ENCODE measurements at regions not wholly inside any gene's neighbourhood (a gene's known extent, or its start where the extent isn't known, plus 50 kb on each side); places are given as distances from the start of the nearest gene placed in this dataset.

GRCh38 chr2:128796321-128796720 lies 477.7 kb upstream of the HS6ST1 start:
- no peak for DNase-seq
- H3K4me1 Mint-ChIP-seq, result no peaks in the 10 kb centered on the region
- H3K27me3 Mint-ChIP-seq, result no peaks in the 10 kb centered on the region
- H3K27ac Mint-ChIP-seq, result no peak overlapping the region
- ChIA-PET POLR2A (no interaction called here), CTCF (no interaction called here)
- no peak overlapping the region for H3K4me3 Mint-ChIP-seq
- peaks cover 2% of the 10 kb centered on the region for H3K9me3 Mint-ChIP-seq
- no peaks in the 10 kb centered on the region for H3K36me3 Mint-ChIP-seq (ENCODE audit: low read depth)

- H3K4me1 Mint-ChIP-seq, result no peaks in the 10 kb centered on the region
- peaks cover 2% of the 10 kb centered on the region for H3K9me3 Mint-ChIP-seq
- H3K27ac Mint-ChIP-seq, result no peak overlapping the region
- no peak overlapping the region for H3K4me3 Mint-ChIP-seq
- ChIA-PET CTCF (no interaction called here), POLR2A (no interaction called here)
- no peak for DNase-seq
- no peaks in the 10 kb centered on the region for H3K36me3 Mint-ChIP-seq (ENCODE audit: low read depth)
- no peaks in the 10 kb centered on the region for H3K27me3 Mint-ChIP-seq
These were observed 478.4 kb upstream of the HS6ST1 start for GRCh38 chr2:128797092-128797491.

- H3K36me3 Mint-ChIP-seq (ENCODE audit: low read depth), result no peaks in the 10 kb centered on the region
- H3K9me3 Mint-ChIP-seq, result peaks cover 2% of the 10 kb centered on the region
- H3K4me1 Mint-ChIP-seq, result no peaks in the 10 kb centered on the region
- H3K27ac Mint-ChIP-seq, result no peak overlapping the region
- no peaks in the 10 kb centered on the region for H3K27me3 Mint-ChIP-seq
- H3K4me3 Mint-ChIP-seq, result no peak overlapping the region
- ChIA-PET POLR2A (no interaction called here), CTCF (interaction anchor here (0.8 kb wide), 1 partner anchor 48 kb away, joined by 3 read pairs; no protein-coding TSS in a partner anchor)
- DNase-seq, result no peak
These were observed 478.9 kb upstream of the HS6ST1 start for GRCh38 chr2:128797533-128797932.

- CTCF ChIA-PET, result interaction anchor here (0.8 kb wide), 1 partner anchor 48 kb away, joined by 3 read pairs; no protein-coding TSS in a partner anchor
- no peak overlapping the region for H3K4me3 Mint-ChIP-seq
- H3K9me3 Mint-ChIP-seq, result peaks cover 2% of the 10 kb centered on the region
- no peaks in the 10 kb centered on the region for H3K27me3 Mint-ChIP-seq
- DNase-seq, result no peak
- no peaks in the 10 kb centered on the region for H3K36me3 Mint-ChIP-seq (ENCODE audit: low read depth)
- no peak overlapping the region for H3K27ac Mint-ChIP-seq
- POLR2A ChIA-PET, result no interaction called here
- H3K4me1 Mint-ChIP-seq, result no peaks in the 10 kb centered on the region
These were observed 479.3 kb upstream of the HS6ST1 start for GRCh38 chr2:128797937-128798336.

- no peak overlapping the region for H3K27ac Mint-ChIP-seq
These were observed 480.0 kb upstream of the HS6ST1 start for GRCh38 chr2:128798502-128799283.

GRCh38 chr2:128799284-128799552 lies 480.6 kb upstream of the HS6ST1 start:
- ChIA-PET POLR2A (no interaction called here), CTCF (no interaction called here)
- no peaks in the 10 kb centered on the region for H3K36me3 Mint-ChIP-seq (ENCODE audit: low read depth)
- no peak overlapping the region for H3K27ac Mint-ChIP-seq
- no peaks in the 10 kb centered on the region for H3K27me3 Mint-ChIP-seq
- no peak for DNase-seq
- no peak overlapping the region for H3K4me3 Mint-ChIP-seq
- H3K4me1 Mint-ChIP-seq, result no peaks in the 10 kb centered on the region
- peaks cover 2% of the 10 kb centered on the region for H3K9me3 Mint-ChIP-seq

More at GRCh38 chr2:128798502-128799283, 480.0 kb upstream of the HS6ST1 start:
- no peak for DNase-seq
- POLR2A ChIA-PET, result no interaction called here
- CTCF ChIA-PET, result no interaction called here
- H3K9me3 Mint-ChIP-seq, result peaks cover 2% of the 10 kb centered on the region
- H3K36me3 Mint-ChIP-seq (ENCODE audit: low read depth), result no peaks in the 10 kb centered on the region
- H3K4me3 Mint-ChIP-seq, result no peak overlapping the region
- H3K27me3 Mint-ChIP-seq, result no peaks in the 10 kb centered on the region
- H3K4me1 Mint-ChIP-seq, result no peaks in the 10 kb centered on the region

- H3K4me1 Mint-ChIP-seq, result no peaks in the 10 kb centered on the region
- POLR2A ChIA-PET, result no interaction called here
- H3K9me3 Mint-ChIP-seq, result peaks cover 2% of the 10 kb centered on the region
- no peaks in the 10 kb centered on the region for H3K27me3 Mint-ChIP-seq
- H3K27ac Mint-ChIP-seq, result no peak overlapping the region
- DNase-seq, result no peak
- H3K4me3 Mint-ChIP-seq, result no peak overlapping the region
- H3K36me3 Mint-ChIP-seq (ENCODE audit: low read depth), result no peaks in the 10 kb centered on the region
- CTCF ChIA-PET, result no interaction called here
These were observed 481.1 kb upstream of the HS6ST1 start for GRCh38 chr2:128799730-128800129.

GRCh38 chr2:128801576-128801975 lies 482.9 kb upstream of the HS6ST1 start:
- ChIA-PET POLR2A (no interaction called here), CTCF (no interaction called here)
- DNase-seq, result no peak
- Mint-ChIP-seq H3K4me1 (no peaks in the 10 kb centered on the region), H3K27ac (no peak overlapping the region), H3K9me3 (peaks cover 2% of the 10 kb centered on the region), H3K36me3 (ENCODE audit: low read depth) (no peaks in the 10 kb centered on the region), H3K4me3 (no peak overlapping the region), H3K27me3 (peaks cover 1% of the 10 kb centered on the region)

GRCh38 chr2:128803222-128803621 lies 484.6 kb upstream of the HS6ST1 start:
- no peak overlapping the region for H3K4me3 Mint-ChIP-seq
- peaks cover 2% of the 10 kb centered on the region for H3K9me3 Mint-ChIP-seq
- no peak for DNase-seq
- H3K27me3 Mint-ChIP-seq, result peaks cover 1% of the 10 kb centered on the region
- no peaks in the 10 kb centered on the region for H3K4me1 Mint-ChIP-seq
- CTCF ChIA-PET, result no interaction called here
- H3K36me3 Mint-ChIP-seq (ENCODE audit: low read depth), result no peaks in the 10 kb centered on the region
- H3K27ac Mint-ChIP-seq, result no peak overlapping the region
- POLR2A ChIA-PET, result no interaction called here

GRCh38 chr2:128805237-128805636 lies 486.6 kb upstream of the HS6ST1 start:
- Mint-ChIP-seq H3K9me3 (no peaks in the 10 kb centered on the region), H3K27ac (no peak overlapping the region), H3K36me3 (ENCODE audit: low read depth) (no peaks in the 10 kb centered on the region), H3K4me1 (no peaks in the 10 kb centered on the region), H3K4me3 (no peak overlapping the region), H3K27me3 (peaks cover 1% of the 10 kb centered on the region)
- DNase-seq, result no peak
- ChIA-PET POLR2A (no interaction called here), CTCF (no interaction called here)

- CTCF ChIA-PET, result no interaction called here
- POLR2A ChIA-PET, result no interaction called here
These were observed 487.2 kb upstream of the HS6ST1 start for GRCh38 chr2:128805918-128806317.

GRCh38 chr2:128807317-128807716 lies 488.6 kb upstream of the HS6ST1 start:
- H3K4me3 Mint-ChIP-seq, result no peak overlapping the region
- H3K9me3 Mint-ChIP-seq, result peaks cover 5% of the 10 kb centered on the region
- CTCF ChIA-PET, result interaction anchor here (0.6 kb wide), 1 partner anchor 125 kb away, joined by 3 read pairs; no protein-coding TSS in a partner anchor
- DNase-seq, result no peak
- H3K27ac Mint-ChIP-seq, result no peak overlapping the region
- no peaks in the 10 kb centered on the region for H3K4me1 Mint-ChIP-seq
- POLR2A ChIA-PET, result no interaction called here
- peaks cover 1% of the 10 kb centered on the region for H3K27me3 Mint-ChIP-seq
- no peaks in the 10 kb centered on the region for H3K36me3 Mint-ChIP-seq (ENCODE audit: low read depth)

More at GRCh38 chr2:128805918-128806317, 487.2 kb upstream of the HS6ST1 start:
- H3K36me3 Mint-ChIP-seq (ENCODE audit: low read depth), result no peaks in the 10 kb centered on the region
- no peak for DNase-seq
- H3K9me3 Mint-ChIP-seq, result peaks cover 5% of the 10 kb centered on the region
- no peaks in the 10 kb centered on the region for H3K4me1 Mint-ChIP-seq
- H3K27me3 Mint-ChIP-seq, result peaks cover 1% of the 10 kb centered on the region
- H3K4me3 Mint-ChIP-seq, result no peak overlapping the region
- H3K27ac Mint-ChIP-seq, result no peak overlapping the region

GRCh38 chr2:128808462-128809258 lies 490.0 kb upstream of the HS6ST1 start:
- no peaks in the 10 kb centered on the region for H3K4me1 Mint-ChIP-seq
- H3K27ac Mint-ChIP-seq, result no peak overlapping the region
- POLR2A ChIA-PET, result interaction anchor here (0.6 kb wide), 1 partner anchor 40 kb away, joined by 3 read pairs; no protein-coding TSS in a partner anchor
- H3K4me3 Mint-ChIP-seq, result no peak overlapping the region
- DNase-seq, result no peak
- CTCF ChIA-PET, result no interaction called here
- peaks cover 5% of the 10 kb centered on the region for H3K9me3 Mint-ChIP-seq
- peaks cover 1% of the 10 kb centered on the region for H3K27me3 Mint-ChIP-seq
- H3K36me3 Mint-ChIP-seq (ENCODE audit: low read depth), result no peaks in the 10 kb centered on the region

- Mint-ChIP-seq H3K4me1 (no peaks in the 10 kb centered on the region), H3K27ac (no peak overlapping the region), H3K27me3 (peaks cover 1% of the 10 kb centered on the region), H3K36me3 (ENCODE audit: low read depth) (no peaks in the 10 kb centered on the region), H3K9me3 (peaks cover 5% of the 10 kb centered on the region), H3K4me3 (no peak overlapping the region)
- no peak for DNase-seq
- CTCF ChIA-PET, result no interaction called here
- POLR2A ChIA-PET, result no interaction called here
These were observed 490.6 kb upstream of the HS6ST1 start for GRCh38 chr2:128809259-128809636.

Measured in activated CD4-positive, alpha-beta memory T cell treated with anti-CD3 and anti-CD28 coated beads, Interleukin-2, amount 10 ng/mL, durations not matched to agents 7 days and 5 days (primary cell).